ENCODE measurements at regions not wholly inside any gene's neighbourhood (a gene's known extent, or its start where the extent isn't known, plus 50 kb on each side); places are given as distances from the start of the nearest gene placed in this dataset.
"Not testable (repeated sequence)": the region's sequence is repeated elsewhere in the genome, so short reads cannot be mapped to it uniquely, and the experiment has no call there.

- CTCF ChIA-PET: no interaction called here
- no peaks in the 10 kb centered on the region for H3K36me3 Mint-ChIP-seq
- H3K4me3 Mint-ChIP-seq: no peak overlapping the region
- H3K4me1 Mint-ChIP-seq: no peaks in the 10 kb centered on the region
- H3K27me3 Mint-ChIP-seq: no peaks in the 10 kb centered on the region
- no peak overlapping the region for H3K27ac Mint-ChIP-seq
- peaks cover 10% of the 10 kb centered on the region for H3K9me3 Mint-ChIP-seq (ENCODE audit: low read depth)
- ATAC-seq: no peak
- DNase-seq: no peak
These were observed 447.9 kb downstream of the HTR1B start for GRCh38 chr6:77015350-77015749.

DNA sequence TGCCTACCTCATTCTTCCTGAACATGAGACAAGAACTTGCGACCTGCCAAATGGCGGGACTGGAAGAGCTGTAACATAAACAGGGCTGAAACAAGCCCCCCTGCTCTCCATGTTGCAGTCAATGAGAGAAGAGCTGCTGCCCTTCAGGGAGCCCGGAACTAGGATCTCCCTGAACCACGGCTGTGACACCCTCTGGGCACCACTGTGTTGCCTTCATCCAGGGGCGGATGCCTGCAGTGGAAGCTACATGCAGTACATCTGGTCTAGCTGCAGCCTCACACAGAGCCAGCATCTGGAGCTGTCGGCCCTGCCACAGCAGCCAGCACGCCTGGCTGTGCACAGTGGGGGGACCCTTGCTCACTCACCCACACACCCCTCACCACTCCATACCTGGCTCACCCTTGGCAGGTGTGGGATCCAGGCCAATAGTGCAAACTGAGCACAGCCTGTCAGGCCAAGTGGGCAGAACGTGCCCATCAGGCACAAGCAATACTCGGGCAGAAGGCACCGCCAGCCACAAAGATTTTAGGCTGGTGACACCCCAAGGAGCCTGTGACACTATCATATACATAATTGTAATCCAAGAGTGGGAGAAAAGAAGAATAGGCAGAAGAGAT, 451.3 kb downstream of the HTR1B start:
- CTCF ChIA-PET: no interaction called here
- Mint-ChIP-seq H3K36me3 (no peaks in the 10 kb centered on the region), H3K27me3 (no peaks in the 10 kb centered on the region), H3K9me3 (ENCODE audit: low read depth) (peaks cover 6% of the 10 kb centered on the region), H3K4me3 (no peak overlapping the region), H3K27ac (no peak overlapping the region), H3K4me1 (no peaks in the 10 kb centered on the region)
- DNase-seq (no peak), ATAC-seq (no peak)

- no peak overlapping the region for H3K27ac Mint-ChIP-seq
- DNase-seq: no peak
- no peaks in the 10 kb centered on the region for H3K4me1 Mint-ChIP-seq
- ATAC-seq: no peak
- peaks cover 6% of the 10 kb centered on the region for H3K9me3 Mint-ChIP-seq (ENCODE audit: low read depth)
- H3K36me3 Mint-ChIP-seq: no peaks in the 10 kb centered on the region
- H3K4me3 Mint-ChIP-seq: no peak overlapping the region
- no peaks in the 10 kb centered on the region for H3K27me3 Mint-ChIP-seq
- CTCF ChIA-PET: no interaction called here
These were observed 452.3 kb downstream of the HTR1B start for GRCh38 chr6:77010931-77011542.

GRCh38 chr6:76992553-76992952, 470.7 kb downstream of the HTR1B start:
- CTCF ChIA-PET: no interaction called here
- H3K4me3 Mint-ChIP-seq: no peak overlapping the region
- no peaks in the 10 kb centered on the region for H3K4me1 Mint-ChIP-seq
- peaks cover 10% of the 10 kb centered on the region for H3K9me3 Mint-ChIP-seq (ENCODE audit: low read depth)
- no peaks in the 10 kb centered on the region for H3K36me3 Mint-ChIP-seq
- H3K27me3 Mint-ChIP-seq: no peaks in the 10 kb centered on the region
- ATAC-seq (no peak), DNase-seq (no peak)
- no peak overlapping the region for H3K27ac Mint-ChIP-seq

DNA sequence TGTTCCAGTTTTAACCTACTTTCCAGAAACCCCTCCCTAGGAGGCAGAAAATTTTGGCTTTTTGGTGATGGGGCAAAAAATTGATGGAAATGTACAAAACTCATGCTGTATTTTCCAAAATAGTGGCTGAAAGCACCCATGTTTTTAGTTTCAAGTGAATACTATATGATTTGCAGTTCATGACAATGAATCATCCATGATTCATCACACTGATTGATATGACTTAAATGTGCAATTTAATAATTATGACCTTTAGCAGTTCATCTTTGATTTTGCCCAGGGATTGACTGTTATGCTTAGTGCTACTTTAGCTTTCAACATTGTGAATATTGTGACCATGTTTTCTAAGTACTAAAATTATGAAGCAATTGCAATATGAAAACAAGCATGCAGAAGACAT, 478.7 kb downstream of the HTR1B start:
- ATAC-seq: no peak
- H3K4me1 Mint-ChIP-seq: no peaks in the 10 kb centered on the region
- CTCF ChIA-PET: no interaction called here

DNA sequence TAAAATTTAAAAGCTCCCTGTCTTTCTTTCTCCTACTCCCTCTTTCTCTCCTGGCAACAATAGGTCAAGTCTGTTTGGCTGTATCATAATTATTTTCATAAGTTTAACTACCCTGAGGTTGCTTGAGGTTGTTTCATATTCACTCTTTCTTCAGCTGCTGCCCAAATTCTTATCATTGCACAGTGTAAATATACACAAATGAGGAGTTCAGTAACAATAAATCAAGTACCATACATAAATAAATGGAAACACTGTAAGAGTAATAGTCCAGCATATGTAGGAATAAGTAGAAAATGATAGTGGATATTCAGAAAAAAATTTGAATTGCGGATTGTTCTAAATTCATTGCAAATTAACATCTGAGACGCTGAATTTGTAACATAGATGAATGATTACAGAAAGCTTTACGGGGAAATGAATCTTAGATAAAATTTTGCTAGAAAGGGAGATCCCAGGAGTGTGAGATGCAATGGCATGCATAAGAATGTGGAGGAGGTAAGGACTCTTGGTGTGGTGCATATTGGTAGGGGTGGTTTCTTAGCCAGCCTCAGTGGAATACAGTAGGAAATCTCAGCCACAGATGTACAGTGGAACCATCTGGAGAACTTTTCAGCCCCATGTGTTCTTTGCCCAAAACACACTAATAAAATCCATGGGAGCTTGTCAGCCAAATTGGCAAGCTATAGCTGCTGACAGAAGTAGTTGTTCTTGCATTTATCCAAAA, 480.7 kb downstream of the HTR1B start:
- CTCF ChIA-PET: no interaction called here
- ATAC-seq: no peak
- Mint-ChIP-seq H3K4me3 (no peak overlapping the region), H3K27me3 (no peaks in the 10 kb centered on the region), H3K9me3 (ENCODE audit: low read depth) (peaks cover 7% of the 10 kb centered on the region), H3K4me1 (no peaks in the 10 kb centered on the region), H3K36me3 (no peaks in the 10 kb centered on the region), H3K27ac (no peak overlapping the region)
- no peak for DNase-seq

More for the DNA sequence above, 478.7 kb downstream of the HTR1B start:
- Mint-ChIP-seq H3K27me3 (no peaks in the 10 kb centered on the region), H3K27ac (no peak overlapping the region), H3K9me3 (ENCODE audit: low read depth) (peaks cover 5% of the 10 kb centered on the region), H3K4me3 (no peak overlapping the region), H3K36me3 (no peaks in the 10 kb centered on the region)
- no peak for DNase-seq

- H3K27me3 Mint-ChIP-seq: no peaks in the 10 kb centered on the region
- DNase-seq (no peak), ATAC-seq (no peak)
- peaks cover 10% of the 10 kb centered on the region for H3K9me3 Mint-ChIP-seq (ENCODE audit: low read depth)
- no peaks in the 10 kb centered on the region for H3K4me1 Mint-ChIP-seq
- H3K36me3 Mint-ChIP-seq: no peaks in the 10 kb centered on the region
- CTCF ChIA-PET: no interaction called here
- no peak overlapping the region for H3K27ac Mint-ChIP-seq
- no peak overlapping the region for H3K4me3 Mint-ChIP-seq
These were observed 490.8 kb downstream of the HTR1B start for GRCh38 chr6:76972474-76972873.

GRCh38 chr6:76959177-76959576, 504.1 kb downstream of the HTR1B start:
- H3K27me3 Mint-ChIP-seq, CTCF ChIA-PET, H3K4me3 Mint-ChIP-seq: not testable (repeated sequence)

GRCh38 chr6:76942203-76942966, 520.9 kb downstream of the HTR1B start:
- H3K27ac Mint-ChIP-seq: no peak overlapping the region
- H3K27me3 Mint-ChIP-seq: no peaks in the 10 kb centered on the region
- H3K36me3 Mint-ChIP-seq: no peaks in the 10 kb centered on the region
- no peak for ATAC-seq
- peaks cover 7% of the 10 kb centered on the region for H3K9me3 Mint-ChIP-seq (ENCODE audit: low read depth)
- CTCF ChIA-PET: no interaction called here
- H3K4me1 Mint-ChIP-seq: no peaks in the 10 kb centered on the region
- H3K4me3 Mint-ChIP-seq: no peak overlapping the region
- no peak for DNase-seq

More at GRCh38 chr6:76959177-76959576, 504.1 kb downstream of the HTR1B start:
- not testable (repeated sequence) for H3K27ac Mint-ChIP-seq, H3K4me1 Mint-ChIP-seq, ATAC-seq, DNase-seq, H3K36me3 Mint-ChIP-seq
- H3K9me3 Mint-ChIP-seq (ENCODE audit: low read depth): peaks cover 17% of the 10 kb centered on the region

DNA sequence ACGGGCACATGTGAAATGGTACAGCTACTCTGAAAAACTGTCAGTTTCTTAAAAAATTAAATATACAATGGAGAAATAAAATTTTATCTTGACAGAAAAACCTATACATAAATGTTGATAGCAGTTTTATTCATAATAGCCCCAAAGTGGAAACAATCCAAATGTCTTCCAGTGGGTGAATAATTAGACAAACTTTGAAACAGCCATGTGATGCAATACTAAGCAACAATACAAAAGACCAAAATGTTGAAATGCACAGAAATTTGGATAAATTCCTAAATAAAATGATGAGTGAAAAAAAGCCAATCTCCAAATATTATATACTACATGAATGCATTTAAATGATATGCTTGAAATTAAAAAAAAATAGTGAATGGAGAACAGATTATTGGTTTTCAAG, 523.1 kb downstream of the HTR1B start:
- ATAC-seq (no peak), DNase-seq (no peak)
- Mint-ChIP-seq H3K36me3 (no peaks in the 10 kb centered on the region), H3K4me1 (no peaks in the 10 kb centered on the region), H3K27ac (no peak overlapping the region), H3K27me3 (no peaks in the 10 kb centered on the region), H3K4me3 (no peak overlapping the region), H3K9me3 (ENCODE audit: low read depth) (peaks cover 9% of the 10 kb centered on the region)
- CTCF ChIA-PET: no interaction called here

- H3K27ac Mint-ChIP-seq: no peak overlapping the region
- peaks cover 4% of the 10 kb centered on the region for H3K9me3 Mint-ChIP-seq (ENCODE audit: low read depth)
- no peak for DNase-seq
- no peaks in the 10 kb centered on the region for H3K27me3 Mint-ChIP-seq
- H3K4me1 Mint-ChIP-seq: no peaks in the 10 kb centered on the region
- no peak overlapping the region for H3K4me3 Mint-ChIP-seq
- H3K36me3 Mint-ChIP-seq: no peaks in the 10 kb centered on the region
- CTCF ChIA-PET: no interaction called here
- ATAC-seq: no peak
These were observed 548.6 kb downstream of the HTR1B start for GRCh38 chr6:76914737-76915136.

GRCh38 chr6:76905541-76905940, 557.8 kb downstream of the HTR1B start:
- H3K36me3 Mint-ChIP-seq; H3K9me3 Mint-ChIP-seq (ENCODE audit: low read depth); CTCF ChIA-PET; H3K4me3 Mint-ChIP-seq; DNase-seq; H3K27ac Mint-ChIP-seq; H3K27me3 Mint-ChIP-seq; ATAC-seq; H3K4me1 Mint-ChIP-seq: not testable (repeated sequence)

DNA sequence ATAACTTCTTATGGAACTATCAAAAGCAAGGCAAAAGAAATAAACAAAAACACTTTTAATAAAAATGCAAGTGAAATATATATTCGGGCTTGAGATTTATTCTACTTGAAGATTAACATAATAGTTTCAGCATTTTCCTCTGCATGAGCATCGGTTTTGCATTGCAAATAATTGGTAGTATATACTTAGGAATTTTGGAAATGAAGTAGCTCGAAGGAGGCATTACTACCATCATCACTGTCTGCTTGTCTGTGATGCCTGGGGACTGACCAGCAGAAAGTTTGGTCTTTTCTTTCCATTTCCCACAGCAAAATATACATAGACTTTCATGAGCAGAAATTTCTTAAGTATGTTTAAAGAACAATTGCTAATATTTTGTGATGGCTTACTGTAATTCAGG, 570.7 kb downstream of the HTR1B start:
- Mint-ChIP-seq H3K4me3 (no peak overlapping the region), H3K9me3 (ENCODE audit: low read depth) (peaks cover 8% of the 10 kb centered on the region), H3K27me3 (no peaks in the 10 kb centered on the region), H3K27ac (no peak overlapping the region), H3K4me1 (no peaks in the 10 kb centered on the region), H3K36me3 (no peaks in the 10 kb centered on the region)
- CTCF ChIA-PET: no interaction called here
- DNase-seq: no peak
- no peak for ATAC-seq

DNA sequence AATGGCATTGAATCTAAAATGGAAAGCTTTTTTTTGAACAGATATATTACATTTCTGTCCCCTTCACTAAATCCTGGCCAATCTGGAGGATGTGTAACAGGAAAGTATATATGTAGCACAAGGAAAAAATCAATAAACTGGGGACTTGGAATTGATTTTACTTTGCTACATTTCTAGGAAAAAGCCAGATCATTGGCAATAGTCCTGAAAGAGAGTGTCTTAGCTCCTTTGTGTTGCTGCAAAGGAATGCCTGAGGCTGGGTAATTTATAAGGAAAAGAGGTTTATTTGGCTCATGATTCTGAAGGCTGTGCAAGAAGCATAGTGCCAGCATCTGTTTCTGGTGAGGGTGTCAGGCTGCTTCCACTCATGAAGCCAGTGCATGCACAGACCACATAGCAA, 574.9 kb downstream of the HTR1B start:
- H3K4me3 Mint-ChIP-seq: no peak overlapping the region
- CTCF ChIA-PET: no interaction called here
- no peaks in the 10 kb centered on the region for H3K9me3 Mint-ChIP-seq (ENCODE audit: low read depth)
- no peaks in the 10 kb centered on the region for H3K27me3 Mint-ChIP-seq
- ATAC-seq (no peak), DNase-seq (no peak)
- no peaks in the 10 kb centered on the region for H3K36me3 Mint-ChIP-seq
- H3K4me1 Mint-ChIP-seq: no peaks in the 10 kb centered on the region
- no peak overlapping the region for H3K27ac Mint-ChIP-seq

All from activated CD8-positive, alpha-beta memory T cell treated with anti-CD3 and anti-CD28 coated beads, Interleukin-2, amount 10 ng/mL, durations not matched to agents 7 days and 5 days (primary cell).